ENCODE measurements at regions not wholly inside any gene's neighbourhood (a gene's known extent, or its start where the extent isn't known, plus 50 kb on each side); places are given as distances from the start of the nearest gene placed in this dataset.

- TF ChIP-seq CTCF (conservative IDR thresholded peaks at IDR 0.05) (no peak), ZFX (IDR thresholded peaks at IDR 0.05) (no peak)
Measured at GRCh38 chr3:187844708-187845107, 99.4 kb upstream of the BCL6 start.
